ENCODE measurements at regions not wholly inside any gene's neighbourhood (a gene's known extent, or its start where the extent isn't known, plus 50 kb on each side); places are given as distances from the start of the nearest gene placed in this dataset.

DNA sequence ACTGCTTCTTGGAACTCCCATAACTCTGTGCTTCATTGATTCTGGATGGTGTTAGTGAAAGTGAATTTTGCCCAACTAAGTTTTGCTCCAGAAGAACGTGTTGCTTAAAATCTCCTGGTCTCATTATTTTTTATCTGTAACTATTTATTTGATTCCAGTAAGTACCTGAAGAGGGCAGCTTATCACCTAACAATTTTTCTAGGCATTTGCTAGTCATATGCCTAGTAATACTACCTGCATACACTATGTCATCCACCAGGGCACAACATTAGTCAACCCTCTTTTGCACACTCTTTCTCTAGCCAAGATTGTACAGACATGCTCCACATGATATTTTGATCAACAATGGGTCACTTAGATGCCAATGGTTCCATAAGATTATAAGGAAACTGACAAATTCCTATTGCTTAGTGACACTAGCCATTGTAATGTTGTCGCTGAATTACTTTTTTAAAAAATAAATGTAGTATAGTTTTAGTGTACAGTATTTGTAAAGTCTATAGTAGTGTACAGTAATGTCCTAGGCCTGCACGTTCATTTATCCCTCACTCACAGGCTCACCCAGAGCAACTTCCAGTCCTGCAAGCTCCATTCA, 499.9 kb upstream of the AADAT start:
- Histone ChIP-seq H3K27me3 (ENCODE audit: control insufficient read depth, insufficient read depth, low read length, poor library complexity, severe bottlenecking) (no peaks in the 10 kb centered on the region), H3K9ac (ENCODE audit: extremely low read depth, low read length, poor library complexity, severe bottlenecking) (no peak overlapping the region), H3K27ac (ENCODE audit: low read depth, low read length) (no peak overlapping the region), H3K4me1 (ENCODE audit: control insufficient read depth, insufficient read depth, low read length) (no peaks in the 10 kb centered on the region), H3K9me3 (ENCODE audit: control insufficient read depth, low read length) (no peaks in the 10 kb centered on the region), H3K4me3 (ENCODE audit: low read length) (no peak overlapping the region), H3K36me3 (ENCODE audit: control insufficient read depth, insufficient read depth, low read length) (no peaks in the 10 kb centered on the region)
- no peaks in the 10 kb centered on the region for H3K36me3 Mint-ChIP-seq (ENCODE audit: low read depth)
- peaks cover 12% of the 10 kb centered on the region for H3K4me1 Mint-ChIP-seq
- H3K27me3 Mint-ChIP-seq (ENCODE audit: insufficient read depth) = no peaks in the 10 kb centered on the region
- no peak for DNase-seq
- H3K9me3 Mint-ChIP-seq = no peaks in the 10 kb centered on the region
- no peak overlapping the region for H3K4me3 Mint-ChIP-seq
- TF ChIP-seq, protein P1, sequence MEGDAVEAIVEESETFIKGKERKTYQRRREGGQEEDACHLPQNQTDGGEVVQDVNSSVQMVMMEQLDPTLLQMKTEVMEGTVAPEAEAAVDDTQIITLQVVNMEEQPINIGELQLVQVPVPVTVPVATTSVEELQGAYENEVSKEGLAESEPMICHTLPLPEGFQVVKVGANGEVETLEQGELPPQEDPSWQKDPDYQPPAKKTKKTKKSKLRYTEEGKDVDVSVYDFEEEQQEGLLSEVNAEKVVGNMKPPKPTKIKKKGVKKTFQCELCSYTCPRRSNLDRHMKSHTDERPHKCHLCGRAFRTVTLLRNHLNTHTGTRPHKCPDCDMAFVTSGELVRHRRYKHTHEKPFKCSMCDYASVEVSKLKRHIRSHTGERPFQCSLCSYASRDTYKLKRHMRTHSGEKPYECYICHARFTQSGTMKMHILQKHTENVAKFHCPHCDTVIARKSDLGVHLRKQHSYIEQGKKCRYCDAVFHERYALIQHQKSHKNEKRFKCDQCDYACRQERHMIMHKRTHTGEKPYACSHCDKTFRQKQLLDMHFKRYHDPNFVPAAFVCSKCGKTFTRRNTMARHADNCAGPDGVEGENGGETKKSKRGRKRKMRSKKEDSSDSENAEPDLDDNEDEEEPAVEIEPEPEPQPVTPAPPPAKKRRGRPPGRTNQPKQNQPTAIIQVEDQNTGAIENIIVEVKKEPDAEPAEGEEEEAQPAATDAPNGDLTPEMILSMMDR (conservative IDR thresholded peaks at IDR 0.05) = peak; percentile 64
- H3K27ac Mint-ChIP-seq = no peak overlapping the region
- WGBS, 2 experiments (ENCODE audit: insufficient coverage in 1 of 2, insufficient read length in 1 of 2) = 85% methylated on average over 2 of the region's 3 CpGs; no CpG with 5 or more reads in 1 of the 2 experiments

DNA sequence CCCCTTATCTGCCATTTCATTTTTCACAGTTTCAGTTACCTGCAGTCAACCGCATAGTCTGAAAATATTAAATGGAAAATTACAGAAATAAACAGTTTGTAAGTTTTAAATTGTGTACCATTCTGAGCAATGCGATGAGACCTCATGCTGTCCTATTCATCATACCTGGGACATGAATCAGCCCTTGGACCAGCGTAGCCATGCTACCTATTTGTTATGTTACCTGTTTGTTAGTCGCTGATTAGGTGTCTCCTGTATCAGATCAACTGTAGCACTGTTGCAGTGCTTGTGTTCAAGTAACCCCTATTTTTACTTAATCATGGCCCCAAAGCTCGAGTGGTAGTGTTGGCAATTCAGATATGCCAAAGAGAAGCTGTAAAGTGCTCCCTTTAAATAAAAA, 492.2 kb upstream of the AADAT start:
- no peaks in the 10 kb centered on the region for H3K27me3 Mint-ChIP-seq (ENCODE audit: insufficient read depth)
- no peak for DNase-seq
- TF ChIP-seq, protein P1 (conservative IDR thresholded peaks at IDR 0.05) = no peak
- no peak overlapping the region for H3K4me3 Mint-ChIP-seq
- H3K4me1 ChIP-seq (ENCODE audit: control insufficient read depth, insufficient read depth, low read length) = no peaks in the 10 kb centered on the region
- H3K36me3 Mint-ChIP-seq (ENCODE audit: low read depth) = no peaks in the 10 kb centered on the region
- H3K9me3 ChIP-seq (ENCODE audit: control insufficient read depth, low read length) = peaks cover 40% of the 10 kb centered on the region
- H3K27me3 ChIP-seq (ENCODE audit: control insufficient read depth, insufficient read depth, low read length, poor library complexity, severe bottlenecking) = no peaks in the 10 kb centered on the region
- H3K4me1 Mint-ChIP-seq = peaks cover 12% of the 10 kb centered on the region
- no peaks in the 10 kb centered on the region for H3K36me3 ChIP-seq (ENCODE audit: control insufficient read depth, insufficient read depth, low read length)
- peaks cover 31% of the 10 kb centered on the region for H3K9me3 Mint-ChIP-seq
- peak overlapping the region; percentile 60 for H3K27ac Mint-ChIP-seq
- no peak overlapping the region for H3K27ac ChIP-seq (ENCODE audit: low read depth, low read length)
- WGBS, 2 experiments (ENCODE audit: insufficient coverage in 1 of 2, insufficient read length in 1 of 2) = 92 to 93% methylated on average over 3 to 5 of the region's 5 CpGs
- H3K4me3 ChIP-seq (ENCODE audit: low read length) = no peak overlapping the region
- no peak overlapping the region for H3K9ac ChIP-seq (ENCODE audit: extremely low read depth, low read length, poor library complexity, severe bottlenecking)

DNA sequence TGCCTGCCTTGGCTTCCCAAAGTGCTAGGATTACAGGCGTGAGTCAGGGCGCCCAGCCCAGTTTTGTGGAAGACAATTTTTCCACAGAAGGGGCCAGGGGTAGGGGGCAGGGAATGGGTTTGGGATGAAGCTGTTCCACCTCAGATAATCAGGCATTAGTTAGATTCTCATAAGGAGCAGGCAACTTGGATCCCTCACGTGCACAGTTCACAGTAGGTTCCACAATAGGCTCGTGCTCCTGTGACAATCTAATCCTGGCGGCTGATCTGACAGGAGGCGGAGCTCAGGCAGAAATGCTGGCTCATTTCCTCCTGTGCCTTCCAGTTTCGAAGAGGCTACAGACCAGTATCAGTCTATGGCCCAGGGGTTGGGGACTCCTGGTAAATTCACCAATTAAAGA, 491.6 kb upstream of the AADAT start:
- Histone ChIP-seq H3K27ac (ENCODE audit: low read depth, low read length) (no peak overlapping the region), H3K4me1 (ENCODE audit: control insufficient read depth, insufficient read depth, low read length) (no peaks in the 10 kb centered on the region), H3K9me3 (ENCODE audit: control insufficient read depth, low read length) (peaks cover 40% of the 10 kb centered on the region), H3K9ac (ENCODE audit: extremely low read depth, low read length, poor library complexity, severe bottlenecking) (no peak overlapping the region), H3K4me3 (ENCODE audit: low read length) (no peak overlapping the region), H3K27me3 (ENCODE audit: control insufficient read depth, insufficient read depth, low read length, poor library complexity, severe bottlenecking) (no peaks in the 10 kb centered on the region), H3K36me3 (ENCODE audit: control insufficient read depth, insufficient read depth, low read length) (no peaks in the 10 kb centered on the region)
- no peaks in the 10 kb centered on the region for H3K36me3 Mint-ChIP-seq (ENCODE audit: low read depth)
- H3K4me3 Mint-ChIP-seq = no peak overlapping the region
- H3K4me1 Mint-ChIP-seq = peaks cover 18% of the 10 kb centered on the region
- no peaks in the 10 kb centered on the region for H3K27me3 Mint-ChIP-seq (ENCODE audit: insufficient read depth)
- WGBS, 2 experiments (ENCODE audit: insufficient coverage in 1 of 2, insufficient read length in 1 of 2) = 89 to 93% methylated on average over 7 of the region's 7 CpGs
- H3K27ac Mint-ChIP-seq = no peak overlapping the region
- peaks cover 31% of the 10 kb centered on the region for H3K9me3 Mint-ChIP-seq
- TF ChIP-seq, protein P1 (conservative IDR thresholded peaks at IDR 0.05) = no peak
- peak; percentile 55 for DNase-seq
